ENCODE measurements at regions not wholly inside any gene's neighbourhood (a gene's known extent, or its start where the extent isn't known, plus 50 kb on each side); places are given as distances from the start of the nearest gene placed in this dataset.

- TF ChIP-seq ZNF766 (CRISPR knock-in tag; conservative IDR thresholded peaks at IDR 0.05) (no peak), GTF3C2 (IDR thresholded peaks at IDR 0.05; ENCODE audit: borderline replicate concordance, extremely low read depth, insufficient read length) (no peak), SOX6 (IDR thresholded peaks at IDR 0.05) (no peak), CEBPZ (IDR thresholded peaks at IDR 0.05; ENCODE audit: borderline replicate concordance, low read depth, low read length) (no peak), MCM7 (IDR thresholded peaks at IDR 0.05) (no peak), PRMT5 (CRISPR knock-in tag; IDR thresholded peaks at IDR 0.05) (no peak), ETS1 (conservative IDR thresholded peaks at IDR 0.05; ENCODE audit: control insufficient read depth, low read depth, low read length) (no peak), SNIP1 (IDR thresholded peaks at IDR 0.05; ENCODE audit: low read depth) (no peak)
These were observed 547.2 kb downstream of the ZNF804A start (continued) for GRCh38 chr2:185145316-185146121.
